ENCODE measurements at regions not wholly inside any gene's neighbourhood (a gene's known extent, or its start where the extent isn't known, plus 50 kb on each side); places are given as distances from the start of the nearest gene placed in this dataset.
"Not testable (repeated sequence)": the region's sequence is repeated elsewhere in the genome, so short reads cannot be mapped to it uniquely, and the experiment has no call there.

DNA sequence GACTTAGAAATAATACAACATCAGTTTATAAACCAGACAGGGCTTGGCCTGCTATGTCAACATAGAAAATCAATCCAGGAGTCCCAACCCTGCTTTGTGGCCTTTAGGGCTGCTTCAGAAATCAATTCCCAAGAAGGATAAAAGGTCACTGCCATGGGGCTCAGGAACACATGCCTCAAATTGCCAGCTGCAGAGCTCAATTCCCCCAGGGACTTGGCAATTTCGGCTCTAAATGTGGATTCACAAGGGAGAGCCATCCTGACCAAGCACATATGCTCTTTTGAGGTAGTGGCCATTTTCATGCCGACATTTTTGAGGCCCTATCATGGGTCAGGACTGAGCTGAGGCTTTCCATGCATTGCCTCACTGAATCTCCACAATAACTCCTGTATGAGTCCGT lies 97.5 kb downstream of the SPDYE17 start:
- not testable (repeated sequence) for TF ChIP-seq POLR2A (IDR thresholded peaks at IDR 0.05; ENCODE audit: extremely low read depth, insufficient read length)
- TF ChIP-seq, protein P1, sequence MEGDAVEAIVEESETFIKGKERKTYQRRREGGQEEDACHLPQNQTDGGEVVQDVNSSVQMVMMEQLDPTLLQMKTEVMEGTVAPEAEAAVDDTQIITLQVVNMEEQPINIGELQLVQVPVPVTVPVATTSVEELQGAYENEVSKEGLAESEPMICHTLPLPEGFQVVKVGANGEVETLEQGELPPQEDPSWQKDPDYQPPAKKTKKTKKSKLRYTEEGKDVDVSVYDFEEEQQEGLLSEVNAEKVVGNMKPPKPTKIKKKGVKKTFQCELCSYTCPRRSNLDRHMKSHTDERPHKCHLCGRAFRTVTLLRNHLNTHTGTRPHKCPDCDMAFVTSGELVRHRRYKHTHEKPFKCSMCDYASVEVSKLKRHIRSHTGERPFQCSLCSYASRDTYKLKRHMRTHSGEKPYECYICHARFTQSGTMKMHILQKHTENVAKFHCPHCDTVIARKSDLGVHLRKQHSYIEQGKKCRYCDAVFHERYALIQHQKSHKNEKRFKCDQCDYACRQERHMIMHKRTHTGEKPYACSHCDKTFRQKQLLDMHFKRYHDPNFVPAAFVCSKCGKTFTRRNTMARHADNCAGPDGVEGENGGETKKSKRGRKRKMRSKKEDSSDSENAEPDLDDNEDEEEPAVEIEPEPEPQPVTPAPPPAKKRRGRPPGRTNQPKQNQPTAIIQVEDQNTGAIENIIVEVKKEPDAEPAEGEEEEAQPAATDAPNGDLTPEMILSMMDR (IDR thresholded peaks at IDR 0.05; ENCODE audit: low read depth, low read length) = not testable (repeated sequence)
- TF ChIP-seq, protein P2, sequence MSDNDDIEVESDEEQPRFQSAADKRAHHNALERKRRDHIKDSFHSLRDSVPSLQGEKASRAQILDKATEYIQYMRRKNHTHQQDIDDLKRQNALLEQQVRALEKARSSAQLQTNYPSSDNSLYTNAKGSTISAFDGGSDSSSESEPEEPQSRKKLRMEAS (IDR thresholded peaks at IDR 0.05; ENCODE audit: low read depth, low read length) = not testable (repeated sequence)

All from NB4 (cell line).